HepG2 (cell line): ENCODE measurements at regions not wholly inside any gene's neighbourhood (a gene's known extent, or its start where the extent isn't known, plus 50 kb on each side); places are given as distances from the start of the nearest gene placed in this dataset.

Experiments
- MAFF ChIP-seq: IDR thresholded peaks from 2 replicates; pipeline ENCODE4 v1.6.1; 2011; ENCODE audit warnings: low read depth, low read length, improper control_type of control experiment
- MEF2D ChIP-seq: sonication (generic); formaldehyde crosslinking; IDR thresholded peaks from 2 replicates; pipeline ENCODE4 v1.5.1; 2020; ENCODE audit warnings: mild to moderate bottlenecking, missing genetic modification reagents
- RARA ChIP-seq: IDR thresholded peaks from 2 replicates; pipeline ENCODE4 v1.6.1; 2016; ENCODE audit warnings: missing genetic modification reagents, missing compliant biosample characterization
- ZNF574 ChIP-seq: sonication (generic); formaldehyde crosslinking; IDR thresholded peaks from 2 replicates; pipeline ENCODE4 v1.4.0; 2020; ENCODE audit warnings: missing genetic modification reagents
- ZNF720 ChIP-seq: sonication (generic); formaldehyde crosslinking; IDR thresholded peaks from 2 replicates; pipeline ENCODE4 v1.4.0; 2020; ENCODE audit warnings: missing genetic modification reagents
- TF ChIP-seq, protein P1 (sequence below), 2 experiments: sonication (generic) in 1 of 2; formaldehyde crosslinking in 1 of 2; IDR thresholded peaks; 2 replicates each; pipeline versions ENCODE4 v1.6.1 to v1.9.0; 2014 to 2022; ENCODE audit warnings: antibody characterized with exemption in 1 of 2, borderline replicate concordance in 1 of 2, inconsistent platforms in 1 of 2, low read depth in 1 of 2, missing genetic modification reagents in 1 of 2

DNA sequence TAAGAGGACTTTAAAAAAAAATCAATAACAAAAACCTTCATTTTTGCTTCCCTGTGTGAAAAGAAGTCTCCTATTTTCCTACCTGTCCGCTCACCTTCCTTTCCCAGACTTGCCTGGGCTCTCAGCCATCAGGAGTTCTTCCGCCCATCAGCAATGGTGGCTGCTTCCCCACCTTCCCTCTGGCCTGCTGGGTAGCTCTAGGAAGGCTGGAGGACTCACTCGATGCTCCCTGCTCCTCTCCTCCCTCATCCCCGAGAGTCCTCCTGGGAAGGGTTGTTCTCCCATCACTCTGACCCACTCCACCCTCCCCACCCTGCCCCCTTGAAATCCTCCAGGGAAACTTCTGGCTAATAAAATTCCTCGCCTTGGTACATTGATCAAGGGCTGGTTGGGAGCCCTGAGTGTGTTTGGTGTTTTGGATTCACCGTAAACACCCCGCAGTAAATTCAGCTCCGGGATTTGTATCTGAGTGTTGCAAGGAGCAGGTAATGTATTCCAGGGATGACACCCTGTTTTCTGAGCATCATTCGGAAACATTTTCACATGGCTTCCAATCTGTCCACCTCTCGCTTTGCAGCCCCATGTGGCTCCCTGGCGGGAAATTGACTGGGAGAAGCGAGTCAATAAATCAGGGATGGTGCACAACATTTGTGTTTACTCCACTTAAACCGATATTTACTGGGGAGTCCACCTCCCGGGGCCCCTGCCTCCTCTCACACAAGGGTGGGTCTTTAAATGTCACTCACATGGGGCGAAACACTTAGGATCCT lies 126.4 kb upstream of the SDK1 start (continued):
- peak; percentile 91 for TF ChIP-seq ZNF574
- no peak for TF ChIP-seq RARA (CRISPR knock-in tag)
- TF ChIP-seq, protein P1, sequence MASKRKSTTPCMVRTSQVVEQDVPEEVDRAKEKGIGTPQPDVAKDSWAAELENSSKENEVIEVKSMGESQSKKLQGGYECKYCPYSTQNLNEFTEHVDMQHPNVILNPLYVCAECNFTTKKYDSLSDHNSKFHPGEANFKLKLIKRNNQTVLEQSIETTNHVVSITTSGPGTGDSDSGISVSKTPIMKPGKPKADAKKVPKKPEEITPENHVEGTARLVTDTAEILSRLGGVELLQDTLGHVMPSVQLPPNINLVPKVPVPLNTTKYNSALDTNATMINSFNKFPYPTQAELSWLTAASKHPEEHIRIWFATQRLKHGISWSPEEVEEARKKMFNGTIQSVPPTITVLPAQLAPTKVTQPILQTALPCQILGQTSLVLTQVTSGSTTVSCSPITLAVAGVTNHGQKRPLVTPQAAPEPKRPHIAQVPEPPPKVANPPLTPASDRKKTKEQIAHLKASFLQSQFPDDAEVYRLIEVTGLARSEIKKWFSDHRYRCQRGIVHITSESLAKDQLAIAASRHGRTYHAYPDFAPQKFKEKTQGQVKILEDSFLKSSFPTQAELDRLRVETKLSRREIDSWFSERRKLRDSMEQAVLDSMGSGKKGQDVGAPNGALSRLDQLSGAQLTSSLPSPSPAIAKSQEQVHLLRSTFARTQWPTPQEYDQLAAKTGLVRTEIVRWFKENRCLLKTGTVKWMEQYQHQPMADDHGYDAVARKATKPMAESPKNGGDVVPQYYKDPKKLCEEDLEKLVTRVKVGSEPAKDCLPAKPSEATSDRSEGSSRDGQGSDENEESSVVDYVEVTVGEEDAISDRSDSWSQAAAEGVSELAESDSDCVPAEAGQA (IDR thresholded peaks at IDR 0.05; ENCODE audit: low read depth) = no peak
- TF ChIP-seq, protein P1 (CRISPR knock-in tag; IDR thresholded peaks at IDR 0.05; ENCODE audit: borderline replicate concordance) = no peak
- TF ChIP-seq MAFF = no peak
- no peak for TF ChIP-seq MEF2D
- TF ChIP-seq ZNF720 = no peak
